ENCODE measurements at regions not wholly inside any gene's neighbourhood (a gene's known extent, or its start where the extent isn't known, plus 50 kb on each side); places are given as distances from the start of the nearest gene placed in this dataset.
"Not testable (repeated sequence)": the region's sequence is repeated elsewhere in the genome, so short reads cannot be mapped to it uniquely, and the experiment has no call there.

DNA sequence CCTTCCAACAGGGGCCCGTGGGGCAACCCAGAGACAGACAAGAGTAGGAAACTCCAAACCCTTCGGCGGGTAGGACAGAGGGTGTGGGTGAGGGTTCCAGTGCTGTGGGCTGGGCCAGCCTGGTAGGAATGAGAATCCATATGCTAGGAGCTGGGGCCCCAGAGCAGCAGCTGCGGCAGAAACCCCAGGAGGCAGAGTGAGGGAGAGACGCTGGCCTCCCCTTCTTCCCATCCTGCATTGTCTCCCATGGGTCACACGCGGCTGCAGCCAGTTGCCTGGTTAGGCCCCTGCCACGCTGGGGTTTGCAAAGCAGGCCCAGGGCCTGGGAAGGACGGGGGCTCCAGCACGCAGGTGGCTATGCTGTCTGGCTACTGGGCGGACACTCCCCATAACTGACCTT is 113.1 kb upstream of the CCZ1B start:
- not testable (repeated sequence) for H3K27ac ChIP-seq (ENCODE audit: low read depth, low read length); H3K9ac ChIP-seq (ENCODE audit: low read depth, low read length); H3K4me1 ChIP-seq (ENCODE audit: insufficient read depth, low read length); H3K36me3 ChIP-seq (ENCODE audit: insufficient read depth, low read length); H3K27me3 ChIP-seq (ENCODE audit: insufficient read depth, low read length); H3K9me3 ChIP-seq (ENCODE audit: insufficient read depth, low read depth, low read length); H3K4me3 ChIP-seq (ENCODE audit: low read length)
- 88% methylated on average over 11 of the region's 11 CpGs for WGBS

DNA sequence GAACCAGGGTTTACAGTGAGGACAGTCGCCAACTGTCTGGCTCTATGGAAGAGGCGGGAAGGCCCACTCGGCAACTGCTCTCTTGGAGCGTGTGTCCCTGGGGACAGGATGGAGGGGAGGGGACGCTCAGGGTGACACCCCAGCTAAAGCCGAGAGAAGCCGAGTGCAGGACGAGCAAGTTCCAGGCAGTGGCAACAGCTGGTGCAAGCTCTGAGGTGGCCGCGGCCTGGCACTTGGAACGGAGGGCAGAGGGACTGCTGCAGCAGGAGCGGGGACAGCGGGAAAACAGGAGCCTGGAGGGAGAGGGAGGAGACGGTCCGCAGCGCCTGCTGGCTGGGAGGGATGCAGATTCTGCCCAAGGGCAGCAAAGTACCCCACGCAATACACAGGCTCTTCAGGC is 113.8 kb upstream of the CCZ1B start:
- H3K9ac ChIP-seq (ENCODE audit: low read depth, low read length); H3K9me3 ChIP-seq (ENCODE audit: insufficient read depth, low read depth, low read length); H3K36me3 ChIP-seq (ENCODE audit: insufficient read depth, low read length); H3K4me1 ChIP-seq (ENCODE audit: insufficient read depth, low read length); H3K4me3 ChIP-seq (ENCODE audit: low read length); H3K27me3 ChIP-seq (ENCODE audit: insufficient read depth, low read length); H3K27ac ChIP-seq (ENCODE audit: low read depth, low read length): not testable (repeated sequence)
- 91% methylated on average over 9 of the region's 17 CpGs for WGBS

- H3K4me1 ChIP-seq (ENCODE audit: insufficient read depth, low read length); H3K4me3 ChIP-seq (ENCODE audit: low read length); H3K36me3 ChIP-seq (ENCODE audit: insufficient read depth, low read length); H3K9me3 ChIP-seq (ENCODE audit: insufficient read depth, low read depth, low read length); H3K9ac ChIP-seq (ENCODE audit: low read depth, low read length); H3K27ac ChIP-seq (ENCODE audit: low read depth, low read length); H3K27me3 ChIP-seq (ENCODE audit: insufficient read depth, low read length): not testable (repeated sequence)
- 93% methylated on average over 5 of the region's 5 CpGs for WGBS
Observed at GRCh38 chr7:6946873-6947272, 120.8 kb upstream of the CCZ1B start.

GRCh38 chr7:6950231-6950630 is 124.2 kb upstream of the CCZ1B start:
- H3K9ac ChIP-seq (ENCODE audit: low read depth, low read length); H3K4me3 ChIP-seq (ENCODE audit: low read length); H3K9me3 ChIP-seq (ENCODE audit: insufficient read depth, low read depth, low read length); H3K27me3 ChIP-seq (ENCODE audit: insufficient read depth, low read length); H3K27ac ChIP-seq (ENCODE audit: low read depth, low read length); H3K36me3 ChIP-seq (ENCODE audit: insufficient read depth, low read length); H3K4me1 ChIP-seq (ENCODE audit: insufficient read depth, low read length): not testable (repeated sequence)
- 78% methylated on average over 15 of the region's 15 CpGs for WGBS

- no CpG with 5 or more reads among the region's 2 CpGs for WGBS
- H3K36me3 ChIP-seq (ENCODE audit: insufficient read depth, low read length); H3K4me3 ChIP-seq (ENCODE audit: low read length); H3K9ac ChIP-seq (ENCODE audit: low read depth, low read length); H3K4me1 ChIP-seq (ENCODE audit: insufficient read depth, low read length); H3K27me3 ChIP-seq (ENCODE audit: insufficient read depth, low read length); H3K27ac ChIP-seq (ENCODE audit: low read depth, low read length); H3K9me3 ChIP-seq (ENCODE audit: insufficient read depth, low read depth, low read length): not testable (repeated sequence)
Observed at GRCh38 chr7:6951553-6951952, 125.5 kb upstream of the CCZ1B start.

DNA sequence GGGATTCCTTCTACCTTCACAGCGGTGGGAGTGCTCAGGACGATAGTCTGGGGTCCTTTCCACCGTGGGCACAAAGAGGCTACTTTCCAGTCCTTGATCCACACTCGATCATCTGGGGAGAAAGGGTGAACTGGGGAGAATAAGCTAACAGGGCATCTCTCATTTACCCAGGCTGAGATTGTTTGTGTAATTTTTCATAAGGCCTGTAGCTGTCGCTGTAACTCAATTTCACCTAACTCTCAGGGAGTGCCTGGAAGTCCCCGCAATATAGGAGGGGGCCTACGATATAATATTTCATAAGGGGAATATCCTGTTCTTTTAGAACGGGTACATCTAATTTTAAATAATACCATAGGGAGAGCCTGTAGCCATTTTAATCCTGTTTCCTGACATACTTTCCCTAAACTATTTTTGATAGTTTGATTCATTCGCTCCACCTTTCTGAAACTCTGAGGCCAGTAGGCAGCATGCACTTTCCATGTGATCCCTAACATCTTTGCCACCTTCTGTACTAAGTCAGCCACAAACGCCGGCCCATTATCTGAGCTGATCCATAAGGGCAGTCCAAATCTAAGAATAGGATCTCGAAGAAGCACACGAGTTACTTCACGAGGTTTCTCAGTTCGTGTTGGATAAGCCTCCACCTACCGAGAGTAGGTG is 127.2 kb upstream of the CCZ1B start:
- H3K4me3 ChIP-seq (ENCODE audit: low read length); H3K4me1 ChIP-seq (ENCODE audit: insufficient read depth, low read length); H3K36me3 ChIP-seq (ENCODE audit: insufficient read depth, low read length); H3K9ac ChIP-seq (ENCODE audit: low read depth, low read length); H3K27me3 ChIP-seq (ENCODE audit: insufficient read depth, low read length); H3K9me3 ChIP-seq (ENCODE audit: insufficient read depth, low read depth, low read length); H3K27ac ChIP-seq (ENCODE audit: low read depth, low read length): not testable (repeated sequence)
- WGBS = 63% methylated on average over 12 of the region's 16 CpGs

DNA sequence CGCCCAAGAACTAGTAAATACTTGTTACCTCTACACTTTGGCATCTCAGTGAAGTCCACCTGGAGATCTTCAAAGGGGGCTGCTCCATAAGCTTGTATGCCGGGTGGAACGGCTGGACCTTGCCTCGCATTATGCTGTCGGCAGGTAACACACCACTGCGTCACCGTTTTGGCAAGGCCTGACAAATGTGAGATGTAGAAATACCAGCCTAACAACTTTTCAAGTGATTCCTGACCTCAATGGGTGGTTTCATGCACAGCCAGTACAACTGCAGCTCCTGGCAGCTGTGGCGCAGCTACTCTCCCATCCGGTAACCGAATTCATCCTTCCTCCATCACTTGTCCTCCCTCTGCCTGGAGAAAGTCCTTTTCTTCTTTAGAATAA is 127.7 kb upstream of the CCZ1B start:
- H3K36me3 ChIP-seq (ENCODE audit: insufficient read depth, low read length); H3K9me3 ChIP-seq (ENCODE audit: insufficient read depth, low read depth, low read length); H3K27me3 ChIP-seq (ENCODE audit: insufficient read depth, low read length); H3K4me1 ChIP-seq (ENCODE audit: insufficient read depth, low read length); H3K4me3 ChIP-seq (ENCODE audit: low read length); H3K9ac ChIP-seq (ENCODE audit: low read depth, low read length); H3K27ac ChIP-seq (ENCODE audit: low read depth, low read length): not testable (repeated sequence)
- WGBS = 99% methylated on average over 10 of the region's 10 CpGs

- not testable (repeated sequence) for H3K27me3 ChIP-seq (ENCODE audit: insufficient read depth, low read length); H3K4me1 ChIP-seq (ENCODE audit: insufficient read depth, low read length); H3K9me3 ChIP-seq (ENCODE audit: insufficient read depth, low read depth, low read length); H3K9ac ChIP-seq (ENCODE audit: low read depth, low read length); H3K27ac ChIP-seq (ENCODE audit: low read depth, low read length); H3K36me3 ChIP-seq (ENCODE audit: insufficient read depth, low read length); H3K4me3 ChIP-seq (ENCODE audit: low read length)
- 98% methylated on average over 12 of the region's 12 CpGs for WGBS
Observed at GRCh38 chr7:6955385-6955784, 129.3 kb upstream of the CCZ1B start.

DNA sequence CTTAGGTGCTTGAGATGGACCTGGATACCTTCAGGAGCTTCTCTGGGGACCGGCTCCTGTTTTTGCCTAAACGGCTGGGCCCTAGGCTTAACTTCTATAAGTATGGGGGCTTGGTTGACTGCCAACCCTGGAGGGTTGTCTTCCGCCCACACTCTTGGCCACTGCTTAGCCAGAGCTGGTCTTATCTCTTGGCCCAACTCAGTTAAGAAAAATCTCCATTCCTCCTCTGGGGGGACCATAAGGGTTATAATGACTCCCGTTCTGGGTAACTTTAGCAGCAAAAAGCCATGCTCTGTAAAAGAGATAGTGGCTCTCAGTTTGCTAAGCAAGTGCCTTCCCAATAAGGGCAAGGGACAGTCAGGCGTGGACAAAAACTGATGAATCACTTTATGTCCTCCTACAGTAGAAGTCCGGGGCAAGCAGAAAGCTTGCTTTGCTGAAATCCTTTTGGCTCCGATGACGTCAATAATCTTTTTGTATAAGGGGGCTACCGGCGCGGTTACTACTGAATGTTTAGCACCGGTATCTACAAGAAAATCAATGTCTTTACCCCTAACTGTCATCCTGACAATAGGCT is 130.0 kb upstream of the CCZ1B start:
- H3K9ac ChIP-seq (ENCODE audit: low read depth, low read length); H3K4me3 ChIP-seq (ENCODE audit: low read length); H3K27ac ChIP-seq (ENCODE audit: low read depth, low read length); H3K27me3 ChIP-seq (ENCODE audit: insufficient read depth, low read length); H3K4me1 ChIP-seq (ENCODE audit: insufficient read depth, low read length); H3K36me3 ChIP-seq (ENCODE audit: insufficient read depth, low read length); H3K9me3 ChIP-seq (ENCODE audit: insufficient read depth, low read depth, low read length): not testable (repeated sequence)
- WGBS = 97% methylated on average over 11 of the region's 12 CpGs

GRCh38 chr7:6958371-6958770 is 132.3 kb upstream of the CCZ1B start:
- WGBS = 96% methylated on average over 15 of the region's 15 CpGs
- not testable (repeated sequence) for H3K27ac ChIP-seq (ENCODE audit: low read depth, low read length); H3K4me3 ChIP-seq (ENCODE audit: low read length); H3K9ac ChIP-seq (ENCODE audit: low read depth, low read length); H3K4me1 ChIP-seq (ENCODE audit: insufficient read depth, low read length); H3K27me3 ChIP-seq (ENCODE audit: insufficient read depth, low read length); H3K36me3 ChIP-seq (ENCODE audit: insufficient read depth, low read length)
- peaks cover 14% of the 10 kb centered on the region; the same call in 1 of the 2 replicates for H3K9me3 ChIP-seq (ENCODE audit: insufficient read depth, low read depth, low read length)

GRCh38 chr7:6959942-6960341 is 133.9 kb upstream of the CCZ1B start:
- not testable (repeated sequence) for H3K4me3 ChIP-seq (ENCODE audit: low read length); H3K36me3 ChIP-seq (ENCODE audit: insufficient read depth, low read length); H3K27me3 ChIP-seq (ENCODE audit: insufficient read depth, low read length); H3K9ac ChIP-seq (ENCODE audit: low read depth, low read length); H3K27ac ChIP-seq (ENCODE audit: low read depth, low read length); H3K4me1 ChIP-seq (ENCODE audit: insufficient read depth, low read length)
- peaks cover 14% of the 10 kb centered on the region; the same call in 1 of the 2 replicates for H3K9me3 ChIP-seq (ENCODE audit: insufficient read depth, low read depth, low read length)
- WGBS = 96% methylated on average over 4 of the region's 4 CpGs

- WGBS = 40% methylated on average over 7 of the region's 8 CpGs
Observed at GRCh38 chr7:6962871-6963270, 136.8 kb upstream of the CCZ1B start.

More at GRCh38 chr7:6962871-6963270, 136.8 kb upstream of the CCZ1B start:
- H3K9ac ChIP-seq (ENCODE audit: low read depth, low read length); H3K4me1 ChIP-seq (ENCODE audit: insufficient read depth, low read length); H3K27ac ChIP-seq (ENCODE audit: low read depth, low read length); H3K36me3 ChIP-seq (ENCODE audit: insufficient read depth, low read length); H3K27me3 ChIP-seq (ENCODE audit: insufficient read depth, low read length); H3K4me3 ChIP-seq (ENCODE audit: low read length): not testable (repeated sequence)
- H3K9me3 ChIP-seq (ENCODE audit: insufficient read depth, low read depth, low read length) = peaks cover 14% of the 10 kb centered on the region; the same call in 1 of the 2 replicates

Data from HUES64 (cell line).